ENCODE measurements at regions not wholly inside any gene's neighbourhood (a gene's known extent, or its start where the extent isn't known, plus 50 kb on each side); places are given as distances from the start of the nearest gene placed in this dataset.

GRCh38 chr10:131700032-131700431 lies 200.8 kb upstream of the PPP2R2D start:
- POLR2A ChIA-PET = no interaction called here

GRCh38 chr10:131700506-131700905 lies 200.3 kb upstream of the PPP2R2D start:
- Mint-ChIP-seq H3K27me3 (no peaks in the 10 kb centered on the region), H3K4me3 (no peak overlapping the region), H3K36me3 (ENCODE audit: low read depth) (no peaks in the 10 kb centered on the region), H3K9me3 (no peaks in the 10 kb centered on the region), H3K27ac (no peak overlapping the region), H3K4me1 (no peaks in the 10 kb centered on the region)
- DNase-seq = no peak
- CTCF ChIA-PET = no interaction called here
- POLR2A ChIA-PET = no interaction called here

More at GRCh38 chr10:131700032-131700431, 200.8 kb upstream of the PPP2R2D start:
- Mint-ChIP-seq H3K4me3 (no peak overlapping the region), H3K9me3 (no peaks in the 10 kb centered on the region), H3K27me3 (no peaks in the 10 kb centered on the region), H3K36me3 (ENCODE audit: low read depth) (no peaks in the 10 kb centered on the region), H3K27ac (no peak overlapping the region), H3K4me1 (no peaks in the 10 kb centered on the region)
- no peak for DNase-seq
- CTCF ChIA-PET = no interaction called here

- no peaks in the 10 kb centered on the region for H3K27me3 Mint-ChIP-seq
- H3K27ac Mint-ChIP-seq = no peak overlapping the region
- no peaks in the 10 kb centered on the region for H3K36me3 Mint-ChIP-seq (ENCODE audit: low read depth)
- DNase-seq = no peak
- ChIA-PET CTCF (interaction anchor here (1.7 kb wide), 1 partner anchor 9 kb away, joined by 4 read pairs; no protein-coding TSS in a partner anchor), POLR2A (no interaction called here)
- peaks cover under 1% of the 10 kb centered on the region for H3K9me3 Mint-ChIP-seq
- no peaks in the 10 kb centered on the region for H3K4me1 Mint-ChIP-seq
- no peak overlapping the region for H3K4me3 Mint-ChIP-seq
These were observed 199.5 kb upstream of the PPP2R2D start for GRCh38 chr10:131701131-131701947.

- H3K9me3 Mint-ChIP-seq = peaks cover 9% of the 10 kb centered on the region
- H3K4me3 Mint-ChIP-seq = no peak overlapping the region
- H3K27ac Mint-ChIP-seq = no peak overlapping the region
- POLR2A ChIA-PET = no interaction called here
- CTCF ChIA-PET = interaction anchor here (1.7 kb wide), 1 partner anchor 10 kb away, joined by 4 read pairs; no protein-coding TSS in a partner anchor
- no peak for DNase-seq
- no peaks in the 10 kb centered on the region for H3K36me3 Mint-ChIP-seq (ENCODE audit: low read depth)
- no peaks in the 10 kb centered on the region for H3K4me1 Mint-ChIP-seq
- no peaks in the 10 kb centered on the region for H3K27me3 Mint-ChIP-seq
These were observed 198.1 kb upstream of the PPP2R2D start for GRCh38 chr10:131702531-131703356.

GRCh38 chr10:131703541-131703940 lies 197.3 kb upstream of the PPP2R2D start:
- Mint-ChIP-seq H3K36me3 (ENCODE audit: low read depth) (no peaks in the 10 kb centered on the region), H3K4me1 (no peaks in the 10 kb centered on the region), H3K27me3 (no peaks in the 10 kb centered on the region), H3K27ac (no peak overlapping the region), H3K9me3 (peaks cover 9% of the 10 kb centered on the region), H3K4me3 (no peak overlapping the region)
- no peak for DNase-seq
- ChIA-PET POLR2A (no interaction called here), CTCF (no interaction called here)

GRCh38 chr10:131703941-131704340 lies 196.9 kb upstream of the PPP2R2D start:
- ChIA-PET POLR2A (no interaction called here), CTCF (no interaction called here)
- Mint-ChIP-seq H3K4me3 (no peak overlapping the region), H3K27me3 (no peaks in the 10 kb centered on the region), H3K4me1 (no peaks in the 10 kb centered on the region), H3K9me3 (peaks cover 9% of the 10 kb centered on the region), H3K27ac (no peak overlapping the region), H3K36me3 (ENCODE audit: low read depth) (no peaks in the 10 kb centered on the region)
- no peak for DNase-seq

GRCh38 chr10:131706476-131706875 lies 194.3 kb upstream of the PPP2R2D start:
- no peak overlapping the region for H3K4me3 Mint-ChIP-seq
- no peaks in the 10 kb centered on the region for H3K27me3 Mint-ChIP-seq
- no peaks in the 10 kb centered on the region for H3K4me1 Mint-ChIP-seq
- H3K27ac Mint-ChIP-seq = no peak overlapping the region
- CTCF ChIA-PET = no interaction called here
- POLR2A ChIA-PET = no interaction called here
- peaks cover 9% of the 10 kb centered on the region for H3K9me3 Mint-ChIP-seq
- no peak for DNase-seq
- H3K36me3 Mint-ChIP-seq (ENCODE audit: low read depth) = no peaks in the 10 kb centered on the region

- DNase-seq = no peak
These were observed 193.9 kb upstream of the PPP2R2D start for GRCh38 chr10:131706952-131707351.

GRCh38 chr10:131708225-131708880 lies 192.5 kb upstream of the PPP2R2D start:
- Mint-ChIP-seq H3K36me3 (ENCODE audit: low read depth) (no peaks in the 10 kb centered on the region), H3K27ac (no peak overlapping the region), H3K9me3 (peaks cover 9% of the 10 kb centered on the region), H3K27me3 (no peaks in the 10 kb centered on the region), H3K4me1 (no peaks in the 10 kb centered on the region), H3K4me3 (no peak overlapping the region)
- ChIA-PET POLR2A (no interaction called here), CTCF (no interaction called here)
- DNase-seq = no peak

More at GRCh38 chr10:131706952-131707351, 193.9 kb upstream of the PPP2R2D start:
- Mint-ChIP-seq H3K27ac (no peak overlapping the region), H3K9me3 (peaks cover 9% of the 10 kb centered on the region), H3K27me3 (no peaks in the 10 kb centered on the region), H3K36me3 (ENCODE audit: low read depth) (no peaks in the 10 kb centered on the region), H3K4me3 (no peak overlapping the region), H3K4me1 (no peaks in the 10 kb centered on the region)
- ChIA-PET POLR2A (no interaction called here), CTCF (no interaction called here)

GRCh38 chr10:131710142-131710861 lies 190.5 kb upstream of the PPP2R2D start:
- POLR2A ChIA-PET = no interaction called here
- Mint-ChIP-seq H3K27ac (no peak overlapping the region), H3K36me3 (ENCODE audit: low read depth) (no peaks in the 10 kb centered on the region), H3K9me3 (peaks cover 9% of the 10 kb centered on the region), H3K27me3 (peaks cover 4% of the 10 kb centered on the region), H3K4me3 (no peak overlapping the region), H3K4me1 (no peaks in the 10 kb centered on the region)
- CTCF ChIA-PET = no interaction called here
- no peak for DNase-seq

- no peaks in the 10 kb centered on the region for H3K4me1 Mint-ChIP-seq
- CTCF ChIA-PET = no interaction called here
- POLR2A ChIA-PET = no interaction called here
- H3K36me3 Mint-ChIP-seq (ENCODE audit: low read depth) = no peaks in the 10 kb centered on the region
- peaks cover 3% of the 10 kb centered on the region for H3K9me3 Mint-ChIP-seq
- H3K27me3 Mint-ChIP-seq = no peaks in the 10 kb centered on the region
- DNase-seq = no peak
- H3K4me3 Mint-ChIP-seq = no peak overlapping the region
- H3K27ac Mint-ChIP-seq = no peak overlapping the region
These were observed 178.7 kb upstream of the PPP2R2D start for GRCh38 chr10:131722121-131722520.

- Mint-ChIP-seq H3K4me1 (no peaks in the 10 kb centered on the region), H3K9me3 (peaks cover 3% of the 10 kb centered on the region), H3K27ac (no peak overlapping the region), H3K27me3 (no peaks in the 10 kb centered on the region), H3K36me3 (ENCODE audit: low read depth) (no peaks in the 10 kb centered on the region), H3K4me3 (no peak overlapping the region)
- ChIA-PET POLR2A (no interaction called here), CTCF (interaction anchor here (0.9 kb wide), 1 partner anchor 44 kb away, joined by 3 read pairs; no protein-coding TSS in a partner anchor)
- no peak for DNase-seq
These were observed 178.1 kb upstream of the PPP2R2D start for GRCh38 chr10:131722525-131723264.
